ENCODE measurements at regions not wholly inside any gene's neighbourhood (a gene's known extent, or its start where the extent isn't known, plus 50 kb on each side); places are given as distances from the start of the nearest gene placed in this dataset.

DNA sequence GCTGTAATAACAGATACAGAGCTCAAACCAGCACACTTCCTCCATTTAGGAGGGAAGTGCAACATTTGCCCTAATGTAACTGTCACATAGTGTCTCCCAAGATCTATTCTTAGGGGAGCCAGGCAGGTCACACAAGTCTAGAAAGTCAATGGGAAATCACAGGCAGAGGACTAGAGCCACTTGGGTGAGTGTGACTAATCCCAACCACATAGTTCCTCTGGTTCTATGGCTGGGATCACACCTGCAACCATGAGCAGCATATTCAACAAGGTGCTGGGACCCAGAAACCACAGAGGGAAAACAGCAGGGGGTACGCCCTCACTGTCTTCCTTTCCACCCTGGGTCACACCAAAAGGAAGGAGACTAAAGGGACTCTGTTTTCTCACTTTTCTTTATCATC, 66.8 kb upstream of the TACR3 start:
- ChIA-PET RAD21 (ENCODE audit: low non-redundant PET in 1 of 2, low total read pairs in 2 of 2, uncharacterized antibody in 2 of 2, unreplicated experiment in 2 of 2) (interaction anchor here in 1 of 2 experiments (0.6 kb wide), 1 partner anchor 280 kb away, joined by 3 read pairs; no protein-coding TSS in a partner anchor), POLR2A (no interaction called here), CTCF (interaction anchor here (0.6 to 1.3 kb wide), 3 partner anchors 152 to 687 kb away, joined by 3 to 9 read pairs (median 7); partner anchors contain the start of gene BDH2)
- no peaks in the 10 kb centered on the region for H4K20me1 ChIP-seq (ENCODE audit: insufficient read depth)
- H3K79me2 ChIP-seq (ENCODE audit: insufficient read depth, low read length): no peaks in the 10 kb centered on the region
- no peaks in the 10 kb centered on the region for H3K27me3 ChIP-seq (ENCODE audit: insufficient read depth, low read length)
- no peak overlapping the region for H3K9ac ChIP-seq (ENCODE audit: low read length)
- no peak overlapping the region for H3K4me2 ChIP-seq (ENCODE audit: low read length)
- no peaks in the 10 kb centered on the region for H3K4me1 ChIP-seq (ENCODE audit: control insufficient read depth in 1 of 2, insufficient read depth in 2 of 2, low read length in 2 of 2)
- peak; percentile 29; the same call in 1 of the 2 replicates for ATAC-seq
- no peak overlapping the region for H2AFZ ChIP-seq (ENCODE audit: low read depth, low read length, poor library complexity, severe bottlenecking)
- intact Hi-C loops (cut with micrococcal nuclease): loop anchor here (1.0 to 10.0 kb wide), 3 partner anchors 242 to 582 kb away; no protein-coding TSS in a partner anchor
- no peak for DNase-seq (ENCODE audit: low read depth, low spot score)
- no peaks in the 10 kb centered on the region for H3K9me3 ChIP-seq (ENCODE audit: control insufficient read depth in 1 of 2, insufficient read depth in 1 of 2, low read depth in 1 of 2, low read length in 2 of 2)
- no peak for TF ChIP-seq CBX3 (IDR thresholded peaks at IDR 0.05; ENCODE audit: low read depth)
- TF ChIP-seq EZH2 (IDR thresholded peaks at IDR 0.05): no peak
- no peak for TF ChIP-seq JUND (IDR thresholded peaks at IDR 0.05)
- no peak for TF ChIP-seq ZFX (IDR thresholded peaks at IDR 0.05)
- no peak for TF ChIP-seq POLR2A (IDR thresholded peaks at IDR 0.05; ENCODE audit: borderline replicate concordance, extremely low read depth, insufficient read depth, insufficient read length)
- TF ChIP-seq FOSL1 (IDR thresholded peaks at IDR 0.05; ENCODE audit: low read depth): no peak
- no peak for TF ChIP-seq ZNF274 (IDR thresholded peaks at IDR 0.05; ENCODE audit: low read depth, low read length)
- TF ChIP-seq CEBPB (IDR thresholded peaks at IDR 0.05; ENCODE audit: low read depth): no peak
- no peak for TF ChIP-seq TCF7L2 (IDR thresholded peaks at IDR 0.05; ENCODE audit: borderline replicate concordance, extremely low read depth, insufficient read depth, insufficient read length)
- no peak for TF ChIP-seq MAX (IDR thresholded peaks at IDR 0.05)
- TF ChIP-seq RAD21 (IDR thresholded peaks at IDR 0.05; ENCODE audit: low read depth): no peak
- TF ChIP-seq EZH2phosphoT487 (IDR thresholded peaks at IDR 0.05; ENCODE audit: borderline replicate concordance): no peak
- no peak for TF ChIP-seq ZBTB33 (IDR thresholded peaks at IDR 0.05; ENCODE audit: extremely low read depth, insufficient replicate concordance, low read length)
- TF ChIP-seq POLR2AphosphoS5 (IDR thresholded peaks at IDR 0.05; ENCODE audit: low read depth, low read length): no peak
- TF ChIP-seq CTCF (IDR thresholded peaks at IDR 0.05 in 2 of 3, conservative IDR thresholded peaks at IDR 0.05 in 1 of 3; ENCODE audit: borderline replicate concordance in 1 of 3, insufficient read depth in 1 of 3, low read depth in 2 of 3, low read length in 2 of 3): no peak
- TF ChIP-seq YY1 (IDR thresholded peaks at IDR 0.05; ENCODE audit: extremely low read depth, insufficient replicate concordance, low read depth, low read length): no peak
- TF ChIP-seq, protein P1, sequence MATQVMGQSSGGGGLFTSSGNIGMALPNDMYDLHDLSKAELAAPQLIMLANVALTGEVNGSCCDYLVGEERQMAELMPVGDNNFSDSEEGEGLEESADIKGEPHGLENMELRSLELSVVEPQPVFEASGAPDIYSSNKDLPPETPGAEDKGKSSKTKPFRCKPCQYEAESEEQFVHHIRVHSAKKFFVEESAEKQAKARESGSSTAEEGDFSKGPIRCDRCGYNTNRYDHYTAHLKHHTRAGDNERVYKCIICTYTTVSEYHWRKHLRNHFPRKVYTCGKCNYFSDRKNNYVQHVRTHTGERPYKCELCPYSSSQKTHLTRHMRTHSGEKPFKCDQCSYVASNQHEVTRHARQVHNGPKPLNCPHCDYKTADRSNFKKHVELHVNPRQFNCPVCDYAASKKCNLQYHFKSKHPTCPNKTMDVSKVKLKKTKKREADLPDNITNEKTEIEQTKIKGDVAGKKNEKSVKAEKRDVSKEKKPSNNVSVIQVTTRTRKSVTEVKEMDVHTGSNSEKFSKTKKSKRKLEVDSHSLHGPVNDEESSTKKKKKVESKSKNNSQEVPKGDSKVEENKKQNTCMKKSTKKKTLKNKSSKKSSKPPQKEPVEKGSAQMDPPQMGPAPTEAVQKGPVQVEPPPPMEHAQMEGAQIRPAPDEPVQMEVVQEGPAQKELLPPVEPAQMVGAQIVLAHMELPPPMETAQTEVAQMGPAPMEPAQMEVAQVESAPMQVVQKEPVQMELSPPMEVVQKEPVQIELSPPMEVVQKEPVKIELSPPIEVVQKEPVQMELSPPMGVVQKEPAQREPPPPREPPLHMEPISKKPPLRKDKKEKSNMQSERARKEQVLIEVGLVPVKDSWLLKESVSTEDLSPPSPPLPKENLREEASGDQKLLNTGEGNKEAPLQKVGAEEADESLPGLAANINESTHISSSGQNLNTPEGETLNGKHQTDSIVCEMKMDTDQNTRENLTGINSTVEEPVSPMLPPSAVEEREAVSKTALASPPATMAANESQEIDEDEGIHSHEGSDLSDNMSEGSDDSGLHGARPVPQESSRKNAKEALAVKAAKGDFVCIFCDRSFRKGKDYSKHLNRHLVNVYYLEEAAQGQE (IDR thresholded peaks at IDR 0.05; ENCODE audit: low read depth): no peak
- no peak for TF ChIP-seq EGR1 (IDR thresholded peaks at IDR 0.05; ENCODE audit: low read depth)
- H3K36me3 ChIP-seq (ENCODE audit: control insufficient read depth in 1 of 2, insufficient read depth in 2 of 2, low read length in 2 of 2): no peaks in the 10 kb centered on the region
- H3K27ac ChIP-seq (ENCODE audit: low read depth, low read length): no peak overlapping the region
- no peak overlapping the region for H3K4me3 ChIP-seq (replicated peaks in 1 of 2; ENCODE audit: low read depth in 1 of 2, low read length in 2 of 2)
- no peaks in the 10 kb centered on the region for H3K9me2 ChIP-seq (ENCODE audit: insufficient read depth)
- BruUV-seq (replicated peaks): no TSS peak
